ENCODE measurements at regions not wholly inside any gene's neighbourhood (a gene's known extent, or its start where the extent isn't known, plus 50 kb on each side); places are given as distances from the start of the nearest gene placed in this dataset.

- Histone ChIP-seq H3K4me3 (ENCODE audit: low read length) (no peak overlapping the region), H3K27me3 (ENCODE audit: control insufficient read depth in 2 of 2, insufficient read depth in 2 of 2, low read length in 2 of 2) (no peaks in the 10 kb centered on the region), H3K27ac (ENCODE audit: low read depth, low read length) (no peak overlapping the region), H3K9me3 (ENCODE audit: control insufficient read depth in 2 of 3, low read length in 3 of 3) (no peaks in the 10 kb centered on the region), H3K36me3 (ENCODE audit: control insufficient read depth in 2 of 3, insufficient read depth in 3 of 3, low read length in 3 of 3) (no peaks in the 10 kb centered on the region), H3K4me1 (ENCODE audit: control insufficient read depth in 2 of 2, insufficient read depth in 2 of 2, low read length in 2 of 2) (no peaks in the 10 kb centered on the region)
- no peaks in the 10 kb centered on the region for H3K4me1 Mint-ChIP-seq
- no peak for DNase-seq
- intact Hi-C loops (cut with micrococcal nuclease) = no loop called here
- H3K9me3 Mint-ChIP-seq = peaks cover 0 to 18% (median 11%) of the 10 kb centered on the region in 11 donors
- no peak overlapping the region for H3K27ac Mint-ChIP-seq
- no peak overlapping the region for H3K4me3 Mint-ChIP-seq
- ChIA-PET CTCF (no interaction called here), POLR2A (no interaction called here)
- no peaks in the 10 kb centered on the region for H3K27me3 Mint-ChIP-seq
- H3K36me3 Mint-ChIP-seq = no peaks in the 10 kb centered on the region
- ATAC-seq = no peak
Measured at GRCh38 chr6:62492192-62492822, 206.3 kb upstream of the KHDRBS2 start.

GRCh38 chr6:62480544-62480943, 194.5 kb upstream of the KHDRBS2 start:
- no peaks in the 10 kb centered on the region for H3K9me3 ChIP-seq (ENCODE audit: control insufficient read depth in 2 of 3, low read length in 3 of 3)
- no peaks in the 10 kb centered on the region for H3K4me1 Mint-ChIP-seq
- H3K27me3 Mint-ChIP-seq = no peaks in the 10 kb centered on the region
- H3K4me1 ChIP-seq (ENCODE audit: control insufficient read depth in 2 of 2, insufficient read depth in 2 of 2, low read length in 2 of 2) = no peaks in the 10 kb centered on the region
- H3K27ac ChIP-seq (ENCODE audit: low read depth, low read length) = no peak overlapping the region
- peaks cover 0 to 7% (median 0%) of the 10 kb centered on the region in 11 donors for H3K9me3 Mint-ChIP-seq
- H3K36me3 Mint-ChIP-seq = no peaks in the 10 kb centered on the region
- ATAC-seq (no peak), DNase-seq (no peak)
- POLR2A ChIA-PET = no interaction called here
- H3K27me3 ChIP-seq (ENCODE audit: control insufficient read depth in 2 of 2, insufficient read depth in 2 of 2, low read length in 2 of 2) = no peaks in the 10 kb centered on the region
- no peak overlapping the region for H3K4me3 Mint-ChIP-seq
- H3K36me3 ChIP-seq (ENCODE audit: control insufficient read depth in 2 of 3, insufficient read depth in 3 of 3, low read length in 3 of 3) = no peaks in the 10 kb centered on the region
- H3K4me3 ChIP-seq (ENCODE audit: low read length) = no peak overlapping the region
- intact Hi-C loops (cut with micrococcal nuclease) = no loop called here
- H3K27ac Mint-ChIP-seq = no peak overlapping the region
- CTCF ChIA-PET = no interaction called here

- intact Hi-C loops (cut with micrococcal nuclease) = no loop called here
- Histone ChIP-seq H3K9me3 (ENCODE audit: control insufficient read depth in 2 of 3, low read length in 3 of 3) (no peaks in the 10 kb centered on the region), H3K4me1 (ENCODE audit: control insufficient read depth in 2 of 2, insufficient read depth in 2 of 2, low read length in 2 of 2) (no peaks in the 10 kb centered on the region), H3K36me3 (ENCODE audit: control insufficient read depth in 2 of 3, insufficient read depth in 3 of 3, low read length in 3 of 3) (no peaks in the 10 kb centered on the region), H3K4me3 (ENCODE audit: low read length) (no peak overlapping the region), H3K27me3 (ENCODE audit: control insufficient read depth in 2 of 2, insufficient read depth in 2 of 2, low read length in 2 of 2) (no peaks in the 10 kb centered on the region), H3K27ac (ENCODE audit: low read depth, low read length) (no peak overlapping the region)
- no peak for ATAC-seq
- POLR2A ChIA-PET = no interaction called here
- CTCF ChIA-PET = no interaction called here
- DNase-seq = no peak
- H3K4me1 Mint-ChIP-seq = no peaks in the 10 kb centered on the region
- H3K27me3 Mint-ChIP-seq = no peaks in the 10 kb centered on the region
- no peak overlapping the region for H3K4me3 Mint-ChIP-seq
- peaks cover 0 to 7% (median 0%) of the 10 kb centered on the region in 11 donors for H3K9me3 Mint-ChIP-seq
- no peak overlapping the region for H3K27ac Mint-ChIP-seq
- no peaks in the 10 kb centered on the region for H3K36me3 Mint-ChIP-seq
Measured at GRCh38 chr6:62479697-62480220, 193.7 kb upstream of the KHDRBS2 start.

DNA sequence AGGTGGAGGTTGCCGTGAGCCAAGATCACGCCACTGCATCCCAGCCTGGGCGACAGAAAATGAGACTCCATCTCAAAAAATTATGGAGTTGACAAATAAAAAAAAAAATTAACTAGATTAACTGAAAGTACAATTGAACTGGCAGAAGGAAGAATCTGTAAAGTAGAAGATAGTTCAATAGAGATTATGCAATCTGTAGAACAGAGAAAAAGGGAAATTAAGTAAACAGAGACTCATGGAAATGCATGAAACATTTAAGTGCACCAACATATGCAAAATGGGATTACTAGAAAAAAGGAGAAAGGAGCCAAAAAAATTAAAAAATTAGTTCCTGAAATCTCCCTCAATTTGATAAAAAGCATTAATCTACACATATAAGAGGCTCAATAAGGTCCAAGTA, 188.8 kb upstream of the KHDRBS2 start:
- Histone ChIP-seq H3K27me3 (ENCODE audit: control insufficient read depth in 2 of 2, insufficient read depth in 2 of 2, low read length in 2 of 2) (no peaks in the 10 kb centered on the region), H3K27ac (ENCODE audit: low read depth, low read length) (no peak overlapping the region), H3K4me1 (ENCODE audit: control insufficient read depth in 2 of 2, insufficient read depth in 2 of 2, low read length in 2 of 2) (no peaks in the 10 kb centered on the region), H3K36me3 (ENCODE audit: control insufficient read depth in 2 of 3, insufficient read depth in 3 of 3, low read length in 3 of 3) (no peaks in the 10 kb centered on the region), H3K9me3 (ENCODE audit: control insufficient read depth in 2 of 3, low read length in 3 of 3) (no peaks in the 10 kb centered on the region), H3K4me3 (ENCODE audit: low read length) (no peak overlapping the region)
- POLR2A ChIA-PET = no interaction called here
- CTCF ChIA-PET = no interaction called here
- peaks cover 0 to 7% (median 0%) of the 10 kb centered on the region in 11 donors for H3K9me3 Mint-ChIP-seq
- no peaks in the 10 kb centered on the region for H3K36me3 Mint-ChIP-seq
- ATAC-seq (no peak), DNase-seq (no peak)
- no peaks in the 10 kb centered on the region for H3K4me1 Mint-ChIP-seq
- no peaks in the 10 kb centered on the region for H3K27me3 Mint-ChIP-seq
- no peak overlapping the region for H3K4me3 Mint-ChIP-seq
- intact Hi-C loops (cut with micrococcal nuclease) = no loop called here
- no peak overlapping the region for H3K27ac Mint-ChIP-seq

- ATAC-seq (no peak), DNase-seq (no peak)
- CTCF ChIA-PET = no interaction called here
- no peaks in the 10 kb centered on the region for H3K36me3 ChIP-seq (ENCODE audit: control insufficient read depth in 2 of 3, insufficient read depth in 3 of 3, low read length in 3 of 3)
- no peaks in the 10 kb centered on the region for H3K36me3 Mint-ChIP-seq
- POLR2A ChIA-PET = no interaction called here
- no peaks in the 10 kb centered on the region for H3K4me1 ChIP-seq (ENCODE audit: control insufficient read depth in 2 of 2, insufficient read depth in 2 of 2, low read length in 2 of 2)
- intact Hi-C loops (cut with micrococcal nuclease) = no loop called here
- H3K27ac Mint-ChIP-seq = no peak overlapping the region
- no peak overlapping the region for H3K4me3 ChIP-seq (ENCODE audit: low read length)
- H3K27me3 Mint-ChIP-seq = no peaks in the 10 kb centered on the region
- no peak overlapping the region for H3K4me3 Mint-ChIP-seq
- no peak overlapping the region for H3K27ac ChIP-seq (ENCODE audit: low read depth, low read length)
- no peaks in the 10 kb centered on the region for H3K4me1 Mint-ChIP-seq
- H3K9me3 ChIP-seq (ENCODE audit: control insufficient read depth in 2 of 3, low read length in 3 of 3) = no peaks in the 10 kb centered on the region
- peaks cover 0 to 13% (median 3%) of the 10 kb centered on the region in 11 donors for H3K9me3 Mint-ChIP-seq
- H3K27me3 ChIP-seq (ENCODE audit: control insufficient read depth in 2 of 2, insufficient read depth in 2 of 2, low read length in 2 of 2) = no peaks in the 10 kb centered on the region
Measured at GRCh38 chr6:62466607-62467006, 180.6 kb upstream of the KHDRBS2 start.

- intact Hi-C loops (cut with micrococcal nuclease) = no loop called here
- ChIA-PET POLR2A (no interaction called here), CTCF (no interaction called here)
- no peaks in the 10 kb centered on the region for H3K9me3 ChIP-seq (ENCODE audit: control insufficient read depth in 2 of 3, low read length in 3 of 3)
- no peak for DNase-seq
- Mint-ChIP-seq H3K36me3 (no peaks in the 10 kb centered on the region), H3K4me3 (no peak overlapping the region), H3K27ac (no peak overlapping the region), H3K27me3 (no peaks in the 10 kb centered on the region), H3K9me3 (peaks cover 0 to 13% (median 3%) of the 10 kb centered on the region in 11 donors), H3K4me1 (no peaks in the 10 kb centered on the region)
- no peaks in the 10 kb centered on the region for H3K27me3 ChIP-seq (ENCODE audit: control insufficient read depth in 2 of 2, insufficient read depth in 2 of 2, low read length in 2 of 2)
- no peak overlapping the region for H3K27ac ChIP-seq (ENCODE audit: low read depth, low read length)
- H3K4me3 ChIP-seq (ENCODE audit: low read length) = no peak overlapping the region
- no peaks in the 10 kb centered on the region for H3K4me1 ChIP-seq (ENCODE audit: control insufficient read depth in 2 of 2, insufficient read depth in 2 of 2, low read length in 2 of 2)
- ATAC-seq = no peak
- no peaks in the 10 kb centered on the region for H3K36me3 ChIP-seq (ENCODE audit: control insufficient read depth in 2 of 3, insufficient read depth in 3 of 3, low read length in 3 of 3)
Measured at GRCh38 chr6:62465206-62465605, 179.2 kb upstream of the KHDRBS2 start.

- Mint-ChIP-seq H3K27me3 (no peaks in the 10 kb centered on the region), H3K4me1 (no peaks in the 10 kb centered on the region), H3K27ac (no peak overlapping the region), H3K9me3 (peaks cover 0 to 18% (median 3%) of the 10 kb centered on the region in 11 donors), H3K4me3 (no peak overlapping the region), H3K36me3 (no peaks in the 10 kb centered on the region)
- Histone ChIP-seq H3K36me3 (ENCODE audit: control insufficient read depth in 2 of 3, insufficient read depth in 3 of 3, low read length in 3 of 3) (no peaks in the 10 kb centered on the region), H3K9me3 (ENCODE audit: control insufficient read depth in 2 of 3, low read length in 3 of 3) (no peaks in the 10 kb centered on the region), H3K27me3 (ENCODE audit: control insufficient read depth in 2 of 2, insufficient read depth in 2 of 2, low read length in 2 of 2) (no peaks in the 10 kb centered on the region), H3K27ac (ENCODE audit: low read depth, low read length) (no peak overlapping the region), H3K4me1 (ENCODE audit: control insufficient read depth in 2 of 2, insufficient read depth in 2 of 2, low read length in 2 of 2) (no peaks in the 10 kb centered on the region), H3K4me3 (ENCODE audit: low read length) (no peak overlapping the region)
- CTCF ChIA-PET = no interaction called here
- DNase-seq = no peak
- intact Hi-C loops (cut with micrococcal nuclease) = no loop called here
- POLR2A ChIA-PET = no interaction called here
- ATAC-seq = no peak
Measured at GRCh38 chr6:62452586-62452985, 166.6 kb upstream of the KHDRBS2 start.

Measured in naive thymus-derived CD4-positive, alpha-beta T cell (primary cell).